ENCODE measurements at regions not wholly inside any gene's neighbourhood (a gene's known extent, or its start where the extent isn't known, plus 50 kb on each side); places are given as distances from the start of the nearest gene placed in this dataset.

GRCh38 chr6:43944908-43945767 is 175.1 kb downstream of the VEGFA start:
- no peaks in the 10 kb centered on the region for H3K79me2 ChIP-seq (ENCODE audit: insufficient read depth, low read length)
- peaks cover 7% of the 10 kb centered on the region; the same call in 1 of the 2 replicates for H3K9me3 ChIP-seq (ENCODE audit: insufficient read depth, low read depth, low read length)
- no peaks in the 10 kb centered on the region for H3K9me2 ChIP-seq (replicated peaks; ENCODE audit: low read depth, low read length)
- no peaks in the 10 kb centered on the region for H3F3A ChIP-seq (ENCODE audit: low read depth)
- H3K36me3 ChIP-seq (ENCODE audit: insufficient read depth, low read length), result no peaks in the 10 kb centered on the region
- no peak overlapping the region for H3K4me3 ChIP-seq (ENCODE audit: low read length, poor library complexity, severe bottlenecking)
- H2AFZ ChIP-seq (ENCODE audit: low read length), result no peak overlapping the region
- no peak overlapping the region for H3K9ac ChIP-seq (ENCODE audit: low read depth, low read length, poor library complexity, severe bottlenecking)
- peaks cover 25% of the 10 kb centered on the region for H3K4me1 ChIP-seq (ENCODE audit: insufficient read depth, low read length, poor library complexity, severe bottlenecking)
- H4K20me1 ChIP-seq (ENCODE audit: insufficient read depth, low read length, poor library complexity, severe bottlenecking), result no peaks in the 10 kb centered on the region
- no peaks in the 10 kb centered on the region for H3K27me3 ChIP-seq (ENCODE audit: insufficient read depth, low read length, poor library complexity, severe bottlenecking)
- no peak overlapping the region for H3K4me2 ChIP-seq (ENCODE audit: low read depth, low read length, poor library complexity, severe bottlenecking)
- TF ChIP-seq EZH2phosphoT487 (IDR thresholded peaks at IDR 0.05; ENCODE audit: borderline replicate concordance), result no peak
- TF ChIP-seq CTCF (conservative IDR thresholded peaks at IDR 0.05; ENCODE audit: low read length), result no peak

- TF ChIP-seq EZH2phosphoT487 (IDR thresholded peaks at IDR 0.05; ENCODE audit: borderline replicate concordance) (no peak), CTCF (conservative IDR thresholded peaks at IDR 0.05; ENCODE audit: low read length) (no peak)
- Histone ChIP-seq H3K9me2 (replicated peaks; ENCODE audit: low read depth, low read length) (no peaks in the 10 kb centered on the region), H3K9ac (ENCODE audit: low read depth, low read length, poor library complexity, severe bottlenecking) (no peak overlapping the region), H3K79me2 (ENCODE audit: insufficient read depth, low read length) (no peaks in the 10 kb centered on the region), H3K36me3 (ENCODE audit: insufficient read depth, low read length) (no peaks in the 10 kb centered on the region), H3F3A (ENCODE audit: low read depth) (no peaks in the 10 kb centered on the region), H4K20me1 (ENCODE audit: insufficient read depth, low read length, poor library complexity, severe bottlenecking) (no peaks in the 10 kb centered on the region), H3K4me3 (ENCODE audit: low read length, poor library complexity, severe bottlenecking) (no peak overlapping the region), H3K9me3 (ENCODE audit: insufficient read depth, low read depth, low read length) (peaks cover 7% of the 10 kb centered on the region; the same call in 1 of the 2 replicates), H3K27me3 (ENCODE audit: insufficient read depth, low read length, poor library complexity, severe bottlenecking) (no peaks in the 10 kb centered on the region), H3K4me1 (ENCODE audit: insufficient read depth, low read length, poor library complexity, severe bottlenecking) (peaks cover 34% of the 10 kb centered on the region), H2AFZ (ENCODE audit: low read length) (no peak overlapping the region), H3K4me2 (ENCODE audit: low read depth, low read length, poor library complexity, severe bottlenecking) (no peak overlapping the region)
Observed at GRCh38 chr6:43943781-43944250, 173.8 kb downstream of the VEGFA start.

GRCh38 chr6:43943099-43943766 is 173.2 kb downstream of the VEGFA start:
- Histone ChIP-seq H3K9me2 (replicated peaks; ENCODE audit: low read depth, low read length) (no peaks in the 10 kb centered on the region), H3K4me1 (ENCODE audit: insufficient read depth, low read length, poor library complexity, severe bottlenecking) (peaks cover 34% of the 10 kb centered on the region), H3K4me3 (ENCODE audit: low read length, poor library complexity, severe bottlenecking) (no peak overlapping the region), H3F3A (ENCODE audit: low read depth) (no peaks in the 10 kb centered on the region), H3K4me2 (ENCODE audit: low read depth, low read length, poor library complexity, severe bottlenecking) (no peak overlapping the region), H2AFZ (ENCODE audit: low read length) (no peak overlapping the region), H3K79me2 (ENCODE audit: insufficient read depth, low read length) (no peaks in the 10 kb centered on the region), H4K20me1 (ENCODE audit: insufficient read depth, low read length, poor library complexity, severe bottlenecking) (no peaks in the 10 kb centered on the region), H3K9me3 (ENCODE audit: insufficient read depth, low read depth, low read length) (peaks cover 7% of the 10 kb centered on the region; the same call in 1 of the 2 replicates), H3K36me3 (ENCODE audit: insufficient read depth, low read length) (no peaks in the 10 kb centered on the region), H3K9ac (ENCODE audit: low read depth, low read length, poor library complexity, severe bottlenecking) (no peak overlapping the region), H3K27me3 (ENCODE audit: insufficient read depth, low read length, poor library complexity, severe bottlenecking) (no peaks in the 10 kb centered on the region)
- TF ChIP-seq EZH2phosphoT487 (IDR thresholded peaks at IDR 0.05; ENCODE audit: borderline replicate concordance) (no peak), CTCF (conservative IDR thresholded peaks at IDR 0.05; ENCODE audit: low read length) (no peak)
